Neuronal stem cell (in vitro differentiated cells): ENCODE measurements at regions not wholly inside any gene's neighbourhood (a gene's known extent, or its start where the extent isn't known, plus 50 kb on each side); places are given as distances from the start of the nearest gene placed in this dataset.

Source experiments
- DNase-seq: peaks from one replicate; pipeline ENCODE4 v3.0.0-alpha.2; 2013; ENCODE audit warnings: low spot score
- H2AFZ ChIP-seq: one replicate; pipeline ENCODE4 v1.6.1; 2013; ENCODE audit warnings: mild to moderate bottlenecking, low read length, inconsistent platforms
- H2AK5ac ChIP-seq: 2 replicates; pipeline ENCODE4 v1.6.1; 2013; ENCODE audit warnings: low read depth, mild to moderate bottlenecking, inconsistent platforms, low read length, moderate library complexity, mixed read lengths
- H2BK120ac ChIP-seq: 2 replicates; pipeline ENCODE4 v1.6.1; 2013; ENCODE audit warnings: low read depth, mild to moderate bottlenecking, inconsistent platforms, low read length, moderate library complexity, mixed read lengths
- H2BK12ac ChIP-seq: one replicate; pipeline ENCODE4 v1.6.1; 2013; ENCODE audit warnings: low read length, inconsistent platforms
- H2BK15ac ChIP-seq: 2 replicates; pipeline ENCODE4 v1.6.1; 2013; ENCODE audit warnings: mild to moderate bottlenecking, low read length, inconsistent platforms, mixed read lengths
- H2BK5ac ChIP-seq: one replicate; pipeline ENCODE4 v1.6.1; 2013; ENCODE audit warnings: inconsistent platforms, mild to moderate bottlenecking, low read length, moderate library complexity
- H3K14ac ChIP-seq: one replicate; pipeline ENCODE4 v1.6.1; 2013; ENCODE audit warnings: low read length, inconsistent platforms
- H3K18ac ChIP-seq: 2 replicates; pipeline ENCODE4 v1.6.1; 2013; ENCODE audit warnings: low read length, inconsistent platforms
- H3K23ac ChIP-seq: 2 replicates; pipeline ENCODE4 v1.6.1; 2013; ENCODE audit warnings: low read depth, mild to moderate bottlenecking, mixed read lengths, low read length, inconsistent platforms; ENCODE audit not compliant: poor library complexity
- H3K27ac ChIP-seq: replicated peaks from 3 replicates; pipeline ENCODE4 v1.5.1; 2013; ENCODE audit warnings: low read length, inconsistent platforms
- H3K27me3 ChIP-seq, 3 experiments: 2 replicates each; pipeline ENCODE4 v1.6.1; 2013; ENCODE audit warnings: low read length in 3 of 3, mild to moderate bottlenecking in 2 of 3, inconsistent platforms in 1 of 3, low read depth in 1 of 3, mixed read lengths in 1 of 3, moderate library complexity in 1 of 3; ENCODE audit not compliant: control insufficient read depth in 3 of 3, insufficient read depth in 3 of 3
- H3K36me3 ChIP-seq, 2 donors: replicated peaks in 1 of 2; 2 replicates each; pipeline ENCODE4 v1.6.1; 2013; ENCODE audit warnings: low read length in 2 of 2; ENCODE audit not compliant: control insufficient read depth in 2 of 2, insufficient read depth in 2 of 2
- H3K4ac ChIP-seq: 2 replicates; pipeline ENCODE4 v1.6.1; 2013; ENCODE audit warnings: inconsistent platforms, mild to moderate bottlenecking, low read length, moderate library complexity
- H3K4me1 ChIP-seq, 2 donors: 1 replicate in 1 of 2; 2 replicates in 1 of 2; pipeline ENCODE4 v1.6.1; 2013; ENCODE audit warnings: low read length in 2 of 2, low read depth in 1 of 2; ENCODE audit not compliant: control insufficient read depth in 2 of 2, insufficient read depth in 1 of 2
- H3K4me2 ChIP-seq: one replicate; pipeline ENCODE4 v1.6.1; 2013; ENCODE audit warnings: mild to moderate bottlenecking, low read length, inconsistent platforms; ENCODE audit not compliant: insufficient read depth, poor library complexity, severe bottlenecking
- H3K4me3 ChIP-seq, 2 donors: 2 replicates each; pipeline ENCODE4 v1.5.1; 2013; ENCODE audit warnings: low read length in 2 of 2, mild to moderate bottlenecking in 2 of 2, inconsistent platforms in 1 of 2, moderate library complexity in 1 of 2
- H3K79me1 ChIP-seq: one replicate; pipeline ENCODE4 v1.6.1; 2013; ENCODE audit warnings: low read depth, mild to moderate bottlenecking, inconsistent platforms, low read length, moderate library complexity
- H3K9ac ChIP-seq: one replicate; pipeline ENCODE4 v1.6.1; 2013; ENCODE audit warnings: mild to moderate bottlenecking, low read depth, low read length, inconsistent platforms; ENCODE audit not compliant: poor library complexity
- H3K9me3 ChIP-seq, 2 donors: replicated peaks in 1 of 2; 2 replicates each; pipeline versions ENCODE3 to v1.6.1; 2013; ENCODE audit warnings: low read length in 2 of 2, mild to moderate bottlenecking in 2 of 2, inconsistent platforms in 1 of 2, low read depth in 1 of 2, mixed read lengths in 1 of 2, moderate library complexity in 1 of 2; ENCODE audit not compliant: control insufficient read depth in 2 of 2, insufficient read depth in 1 of 2
- H4K8ac ChIP-seq: one replicate; pipeline ENCODE4 v1.6.1; 2013; ENCODE audit warnings: low read depth, mild to moderate bottlenecking, inconsistent platforms, low read length, moderate library complexity
- H4K91ac ChIP-seq: one replicate; pipeline ENCODE4 v1.6.1; 2013; ENCODE audit warnings: low read length, low read depth, mild to moderate bottlenecking, inconsistent platforms; ENCODE audit not compliant: poor library complexity
- WGBS, 2 donors: extraction: QIAGEN DNeasy Blood & Tissue Kit; methylation state at CpG; one replicate each; pipeline ENCODE4 v1.1.7; 2013; ENCODE audit warnings: missing lambda C conversion rate in 2 of 2, mixed read lengths in 1 of 2; ENCODE audit not compliant: insufficient read length in 2 of 2, insufficient replicate concordance in 1 of 2; ENCODE audit errors: extremely low coverage in 2 of 2; 5-methylcytosine and 5-hydroxymethylcytosine counted together

GRCh38 chr4:162838671-162839070 is 328.0 kb downstream of the NAF1 start:
- H3K4me2 ChIP-seq = no peak overlapping the region
- H3K79me1 ChIP-seq = no peaks in the 10 kb centered on the region
- H2AK5ac ChIP-seq = no peak overlapping the region
- WGBS, 2 donors = no CpG with 5 or more reads among the region's 1 CpG
- no peak overlapping the region for H3K14ac ChIP-seq
- no peak overlapping the region for H2BK5ac ChIP-seq
- no peak overlapping the region for H3K18ac ChIP-seq
- DNase-seq = no peak
- H3K27ac ChIP-seq = no peak overlapping the region
- no peak overlapping the region for H4K8ac ChIP-seq
- no peak overlapping the region for H2BK12ac ChIP-seq
- no peak overlapping the region for H2BK120ac ChIP-seq
- no peaks in the 10 kb centered on the region for H3K9me3 ChIP-seq
- no peaks in the 10 kb centered on the region for H3K4me1 ChIP-seq
- no peak overlapping the region for H3K4me3 ChIP-seq
- no peak overlapping the region for H4K91ac ChIP-seq
- no peak overlapping the region for H3K4ac ChIP-seq
- H2AFZ ChIP-seq = no peak overlapping the region
- H3K9ac ChIP-seq = no peak overlapping the region
- no peak overlapping the region for H2BK15ac ChIP-seq
- H3K23ac ChIP-seq = no peak overlapping the region
- no peaks in the 10 kb centered on the region for H3K27me3 ChIP-seq
- no peaks in the 10 kb centered on the region for H3K36me3 ChIP-seq

GRCh38 chr4:162837679-162838078 is 329.0 kb downstream of the NAF1 start:
- Histone ChIP-seq H3K14ac (no peak overlapping the region), H3K9ac (no peak overlapping the region), H2BK15ac (no peak overlapping the region), H3K18ac (no peak overlapping the region), H3K79me1 (no peaks in the 10 kb centered on the region), H2BK12ac (no peak overlapping the region), H2AK5ac (no peak overlapping the region), H3K23ac (no peak overlapping the region), H4K8ac (no peak overlapping the region), H4K91ac (no peak overlapping the region), H2AFZ (no peak overlapping the region), H2BK120ac (no peak overlapping the region), H3K36me3 (no peaks in the 10 kb centered on the region), H3K27ac (no peak overlapping the region), H3K4ac (no peak overlapping the region), H3K4me3 (no peak overlapping the region), H3K9me3 (no peaks in the 10 kb centered on the region), H3K4me1 (no peaks in the 10 kb centered on the region), H3K4me2 (no peak overlapping the region), H2BK5ac (no peak overlapping the region), H3K27me3 (no peaks in the 10 kb centered on the region)
- WGBS, 2 donors = no CpG with 5 or more reads among the region's 1 CpG
- DNase-seq = no peak

GRCh38 chr4:162837241-162837640 is 329.4 kb downstream of the NAF1 start:
- WGBS, 2 donors = no CpG with 5 or more reads among the region's 1 CpG
- Histone ChIP-seq H3K18ac (no peak overlapping the region), H3K4me2 (no peak overlapping the region), H3K36me3 (no peaks in the 10 kb centered on the region), H2AK5ac (no peak overlapping the region), H3K4ac (no peak overlapping the region), H3K23ac (no peak overlapping the region), H2BK120ac (no peak overlapping the region), H3K14ac (no peak overlapping the region), H3K27ac (no peak overlapping the region), H2AFZ (no peak overlapping the region), H3K9me3 (no peaks in the 10 kb centered on the region), H3K4me3 (no peak overlapping the region), H3K9ac (no peak overlapping the region), H3K4me1 (no peaks in the 10 kb centered on the region), H2BK5ac (no peak overlapping the region), H4K91ac (no peak overlapping the region), H3K27me3 (no peaks in the 10 kb centered on the region), H3K79me1 (no peaks in the 10 kb centered on the region), H4K8ac (no peak overlapping the region), H2BK12ac (no peak overlapping the region), H2BK15ac (no peak overlapping the region)
- DNase-seq = no peak

- Histone ChIP-seq H2AK5ac (no peak overlapping the region), H2BK120ac (no peak overlapping the region), H3K4me1 (no peaks in the 10 kb centered on the region), H3K36me3 (no peaks in the 10 kb centered on the region), H3K4me2 (no peak overlapping the region), H3K79me1 (no peaks in the 10 kb centered on the region), H2BK5ac (no peak overlapping the region), H3K27ac (no peak overlapping the region), H4K91ac (no peak overlapping the region), H3K4me3 (no peak overlapping the region), H3K9me3 (no peaks in the 10 kb centered on the region), H3K23ac (no peak overlapping the region), H2AFZ (no peak overlapping the region), H3K18ac (no peak overlapping the region), H3K27me3 (no peaks in the 10 kb centered on the region), H2BK15ac (no peak overlapping the region), H3K9ac (no peak overlapping the region), H3K4ac (no peak overlapping the region), H3K14ac (no peak overlapping the region), H4K8ac (no peak overlapping the region), H2BK12ac (no peak overlapping the region)
- no CpG with 5 or more reads among the region's 2 CpGs for WGBS, 2 donors
- DNase-seq = no peak
Observed at GRCh38 chr4:162836773-162837172, 329.9 kb downstream of the NAF1 start.
